HG02981 (cell line): ENCODE measurements at regions not wholly inside any gene's neighbourhood (a gene's known extent, or its start where the extent isn't known, plus 50 kb on each side); places are given as distances from the start of the nearest gene placed in this dataset.

ENCODE experiments used
- ATAC-seq: cut with Tn5 transposase; IDR thresholded peaks from one replicate; pipeline ENCODE4 v1.9.1; 2021; ENCODE audit warnings: mild to moderate bottlenecking, moderate library complexity; ENCODE audit not compliant: unreplicated experiment

- ATAC-seq: no peak
Observed at GRCh38 chr4:104418286-104418685, 76.4 kb downstream of the CXXC4 start.

GRCh38 chr4:104417357-104417882, 77.3 kb downstream of the CXXC4 start:
- no peak for ATAC-seq

GRCh38 chr4:104416725-104417356, 77.9 kb downstream of the CXXC4 start:
- no peak for ATAC-seq

DNA sequence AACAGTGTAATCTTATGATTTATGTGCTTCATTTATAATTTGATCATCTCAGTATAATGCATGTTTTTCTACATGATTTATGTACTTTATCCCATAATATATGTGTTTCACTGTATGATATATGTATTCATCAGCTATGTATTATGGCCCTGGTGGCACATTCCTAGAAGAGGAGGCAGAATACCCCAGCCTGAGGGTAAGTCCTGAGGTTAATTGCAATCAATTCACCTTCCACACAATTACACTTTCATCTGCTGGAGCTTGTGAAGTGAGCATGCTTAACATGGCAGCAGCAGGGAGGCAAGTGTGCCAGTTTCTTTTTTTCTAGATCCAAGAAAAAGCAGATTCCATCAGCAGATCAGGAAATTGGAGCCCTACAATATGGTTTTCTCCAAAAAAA, 81.2 kb downstream of the CXXC4 start:
- no peak for ATAC-seq

DNA sequence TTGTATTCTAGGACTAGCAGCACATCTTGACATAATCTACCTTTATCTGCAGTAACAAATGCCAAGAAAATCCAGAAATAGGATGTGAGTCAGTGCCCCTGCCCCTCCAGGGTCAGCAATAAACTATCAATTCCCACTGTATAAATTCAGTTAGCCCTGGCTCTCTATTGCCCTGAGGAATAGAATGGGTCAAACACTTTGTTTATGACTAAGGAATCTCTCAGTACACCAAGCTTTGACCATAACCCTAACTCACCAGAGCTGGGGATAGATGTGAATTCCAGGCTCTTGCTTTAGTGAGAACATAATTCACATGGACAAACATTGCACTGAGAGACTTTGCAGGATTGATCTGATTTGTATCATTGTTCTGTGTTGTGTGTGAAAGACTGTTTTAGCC, 82.3 kb downstream of the CXXC4 start:
- ATAC-seq: no peak

DNA sequence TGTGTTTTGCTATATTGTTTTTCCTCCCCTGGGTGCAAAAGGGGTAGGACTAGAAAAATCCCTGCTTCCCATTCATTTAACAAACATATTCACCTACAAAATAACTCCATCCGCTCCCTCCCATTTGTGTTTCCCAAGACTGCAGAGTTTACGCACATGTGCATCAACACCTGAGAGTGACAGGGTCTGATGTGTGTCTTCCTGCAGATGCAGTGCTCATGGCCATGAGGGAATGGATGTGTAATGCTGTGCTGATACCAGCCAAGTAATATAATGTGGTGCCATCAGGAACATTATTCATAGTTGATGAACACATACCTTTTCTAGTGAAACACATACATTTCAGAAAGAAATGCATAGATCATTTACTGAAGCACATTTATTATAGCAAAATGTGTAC, 83.2 kb downstream of the CXXC4 start:
- no peak for ATAC-seq

GRCh38 chr4:104408878-104409277, 85.8 kb downstream of the CXXC4 start:
- no peak for ATAC-seq

GRCh38 chr4:104404361-104404760, 90.3 kb downstream of the CXXC4 start:
- no peak for ATAC-seq

- ATAC-seq: no peak
Observed at GRCh38 chr4:104395168-104395614, 99.5 kb downstream of the CXXC4 start.

DNA sequence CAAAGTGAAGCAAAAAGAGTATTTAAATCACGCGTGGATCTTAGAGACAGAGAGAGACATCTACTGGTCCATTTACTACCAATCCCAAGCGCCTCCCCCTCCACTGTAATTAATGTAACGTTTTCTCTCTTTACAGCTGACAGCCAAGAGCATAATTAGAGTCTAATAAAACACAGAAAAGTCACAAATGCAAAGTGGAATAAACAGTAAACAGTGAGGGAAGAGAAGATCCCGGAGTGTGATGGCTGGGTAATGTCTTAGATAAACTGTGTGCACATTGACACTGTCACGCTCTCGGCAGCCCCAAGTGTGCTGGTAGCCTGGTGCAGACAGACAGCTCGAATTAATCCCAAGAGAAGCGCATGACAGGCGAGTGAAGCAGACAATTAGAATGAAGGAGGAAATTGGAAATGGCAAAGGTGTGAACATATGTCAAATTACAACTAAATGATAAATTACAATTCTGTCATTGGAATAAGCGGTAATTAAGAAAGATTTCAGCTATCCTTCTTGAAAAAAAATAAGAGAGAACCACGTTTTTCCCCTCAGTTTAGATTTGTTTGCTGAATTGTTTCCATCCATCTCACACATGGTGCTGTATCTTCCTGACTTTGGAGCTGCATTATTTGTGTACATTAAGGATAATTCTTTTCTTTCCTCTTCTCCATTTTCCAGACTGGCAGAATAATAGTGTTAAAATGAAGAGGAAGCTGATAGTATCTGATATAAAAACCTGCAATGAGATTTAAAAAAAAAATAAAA, 100.1 kb downstream of the CXXC4 start:
- ATAC-seq: no peak

DNA sequence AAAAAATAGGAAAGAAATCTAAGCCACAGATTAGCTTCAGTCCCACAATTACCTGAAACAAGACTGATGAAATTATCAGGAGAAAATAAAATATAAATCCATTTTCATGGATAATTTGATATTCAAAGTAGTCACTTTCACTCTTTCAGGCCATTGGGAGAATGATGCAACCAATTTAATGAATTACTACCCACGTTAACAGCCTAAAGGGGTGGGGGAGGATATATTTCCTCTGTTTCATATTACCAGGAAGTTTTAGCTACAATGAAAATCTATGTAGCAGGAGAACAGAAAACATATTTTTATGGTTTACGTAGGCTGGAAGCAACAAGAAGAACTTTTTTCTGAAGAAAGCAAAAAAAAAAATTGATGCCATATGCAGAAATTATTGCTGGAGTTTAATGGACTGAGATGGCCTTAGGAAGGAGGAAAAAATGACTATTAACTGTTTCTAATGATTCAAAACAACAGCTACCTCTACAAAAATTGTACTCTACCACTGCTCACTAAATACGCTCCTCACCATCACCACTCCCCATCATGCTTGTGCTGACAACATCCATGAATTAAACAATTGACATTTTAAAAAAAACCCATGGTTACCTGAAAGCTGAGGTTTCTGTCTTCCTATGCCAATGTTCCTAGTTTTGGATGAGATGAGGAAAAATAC, 100.9 kb downstream of the CXXC4 start:
- no peak for ATAC-seq

DNA sequence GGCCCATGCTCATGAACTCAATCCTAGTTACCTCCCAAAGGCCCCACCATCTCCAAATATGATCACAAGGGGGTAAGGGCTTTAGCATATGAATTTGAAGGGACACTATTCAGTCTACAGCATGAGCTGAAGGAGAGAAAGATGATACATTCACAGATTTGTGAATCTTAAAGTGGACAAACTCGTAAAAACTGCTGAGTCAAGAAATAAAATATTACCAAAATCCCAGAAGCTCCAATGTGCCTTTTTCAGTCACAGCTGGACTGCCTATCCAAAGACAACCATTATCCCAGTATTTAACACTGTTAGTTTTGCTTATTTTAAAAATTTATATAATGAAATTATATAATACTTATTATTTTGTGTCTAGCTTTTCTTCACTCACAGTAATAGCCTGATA, 109.0 kb downstream of the CXXC4 start:
- no peak for ATAC-seq

DNA sequence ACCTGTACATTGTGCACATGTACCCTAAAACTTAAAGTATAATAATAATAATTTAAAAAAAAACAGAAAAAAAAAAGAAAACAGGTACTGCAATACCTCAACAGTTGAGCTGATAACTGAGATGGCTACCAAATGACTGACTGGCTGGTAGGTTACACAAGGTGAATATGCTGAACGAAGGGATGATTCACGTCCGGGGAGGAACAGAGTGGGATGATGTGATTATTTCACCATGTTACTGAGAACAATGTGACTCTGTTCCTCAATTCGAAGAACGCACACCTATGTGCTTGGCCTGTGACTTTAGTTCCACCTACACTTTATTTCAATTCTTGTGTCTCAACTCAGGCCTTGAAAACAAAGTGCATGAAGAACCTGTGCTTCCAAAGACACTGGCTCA, 111.7 kb downstream of the CXXC4 start:
- ATAC-seq: no peak

GRCh38 chr4:104381729-104382128, 113.0 kb downstream of the CXXC4 start:
- no peak for ATAC-seq

- no peak for ATAC-seq
Observed at GRCh38 chr4:104365618-104366017, 129.1 kb downstream of the CXXC4 start.

DNA sequence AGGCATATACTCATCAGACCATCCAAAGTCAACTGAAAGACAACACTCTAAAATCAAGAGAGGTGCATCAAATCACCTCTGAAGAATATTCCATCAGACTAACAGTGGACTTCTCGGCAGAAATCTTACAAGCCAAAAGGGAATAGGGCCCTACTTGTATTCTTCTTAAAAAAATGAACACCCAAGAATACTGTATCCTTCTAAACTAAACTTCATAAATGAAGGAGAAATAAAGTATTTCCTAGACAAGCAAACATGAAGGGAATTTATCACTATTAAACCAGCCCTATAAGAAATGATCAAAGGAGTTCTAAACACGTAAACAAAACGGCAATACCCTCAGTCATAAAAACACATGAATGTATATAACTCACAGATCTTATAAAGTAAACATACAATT, 141.2 kb downstream of the CXXC4 start:
- no peak for ATAC-seq

GRCh38 chr4:104352211-104352610, 142.5 kb downstream of the CXXC4 start:
- ATAC-seq: no peak

DNA sequence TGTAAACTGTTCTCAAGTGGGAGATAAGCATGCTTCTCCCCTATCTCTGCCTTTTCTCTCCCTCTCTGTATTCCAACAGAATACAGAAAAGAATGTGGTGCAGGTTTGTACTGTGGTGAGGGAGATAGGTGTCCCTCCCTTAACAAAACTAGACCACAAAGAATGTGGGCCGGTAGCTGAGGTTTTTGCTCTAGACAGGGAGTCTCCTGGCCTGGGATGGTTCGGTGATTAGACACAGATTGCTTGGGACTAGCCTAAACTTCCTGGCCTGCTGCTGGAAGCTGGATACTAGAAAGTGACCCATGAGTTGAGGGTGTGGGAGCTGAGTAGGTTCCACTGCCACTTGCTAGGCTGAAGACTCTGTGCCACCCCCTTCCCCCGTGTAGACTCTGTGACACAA, 143.0 kb downstream of the CXXC4 start:
- no peak for ATAC-seq

DNA sequence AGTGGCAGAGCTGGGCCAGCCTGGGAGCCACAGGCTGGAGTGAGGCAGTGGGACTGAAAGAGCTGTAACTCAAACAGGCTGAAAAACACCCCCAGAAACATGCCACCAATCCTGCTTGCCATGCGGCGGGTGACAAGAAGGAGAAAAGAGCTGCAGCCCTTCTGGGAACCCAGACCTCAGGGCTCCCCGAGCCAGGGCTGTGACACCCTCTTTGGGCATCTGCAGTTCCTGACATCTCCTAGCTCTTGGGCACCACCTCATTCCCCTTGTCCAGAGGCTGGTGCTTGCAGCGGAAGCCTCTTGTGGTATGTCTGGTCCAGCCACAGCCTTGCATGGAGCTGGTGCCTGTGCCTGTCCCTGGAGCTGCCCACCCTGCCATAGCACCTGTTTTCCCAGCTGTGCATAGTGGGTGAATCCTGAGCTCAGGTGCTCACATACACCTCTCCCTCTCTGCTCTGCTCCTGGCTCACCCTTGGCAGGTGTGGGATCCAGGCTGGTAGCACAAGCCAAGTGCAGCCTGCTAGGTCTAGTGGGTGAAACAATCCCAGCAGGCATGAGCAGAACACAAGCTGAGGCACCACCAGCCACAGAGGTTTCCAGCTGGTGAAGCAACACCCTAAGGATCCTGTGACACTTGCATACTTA, 149.0 kb downstream of the CXXC4 start:
- ATAC-seq: no peak

GRCh38 chr4:104344342-104344980, 150.2 kb downstream of the CXXC4 start:
- ATAC-seq: no peak

DNA sequence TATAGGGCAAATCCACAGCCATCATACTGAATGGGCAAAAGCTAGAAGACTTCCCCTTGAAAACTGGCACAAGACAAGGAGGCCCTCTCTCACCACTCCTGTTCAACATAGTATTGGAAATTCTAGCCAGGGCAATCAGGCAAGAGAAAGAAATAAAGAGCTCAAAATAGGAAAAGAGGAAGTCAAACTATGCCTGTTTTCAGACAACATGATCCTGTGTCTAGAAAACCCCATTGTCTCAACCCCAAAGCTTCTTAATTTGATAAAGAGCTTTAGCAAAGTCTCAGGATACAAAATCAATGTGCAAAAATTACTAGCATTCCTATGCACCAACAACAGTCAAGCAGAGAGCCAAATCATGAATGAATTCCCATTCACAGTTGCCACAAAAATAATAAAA, 160.3 kb downstream of the CXXC4 start:
- ATAC-seq: no peak
